Central memory CD4-positive, alpha-beta T cell (primary cell): ENCODE measurements at regions not wholly inside any gene's neighbourhood (a gene's known extent, or its start where the extent isn't known, plus 50 kb on each side); places are given as distances from the start of the nearest gene placed in this dataset.

ENCODE experiments used
- DNase-seq: peaks from one replicate; pipeline ENCODE4 v3.0.0; 2022

DNA sequence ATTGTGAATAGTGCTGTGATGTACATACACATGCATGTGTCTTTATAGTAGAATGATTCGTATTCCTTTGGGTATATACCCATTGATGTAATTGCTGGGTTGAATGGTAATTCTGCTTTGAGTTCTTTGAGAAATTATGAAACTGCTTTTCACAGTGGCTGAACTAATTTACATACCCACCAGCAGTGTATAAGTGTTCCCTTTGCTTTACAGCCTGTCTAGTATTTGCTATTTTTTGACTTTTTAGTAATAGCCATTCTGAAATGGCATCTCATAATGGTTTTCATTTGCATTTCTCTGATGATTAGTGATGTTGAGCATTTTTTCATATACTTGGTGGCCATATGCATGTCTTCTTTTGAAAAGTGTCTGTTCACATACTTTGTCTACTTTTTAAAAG, 54.5 kb upstream of the FAM78B start:
- no peak for DNase-seq

DNA sequence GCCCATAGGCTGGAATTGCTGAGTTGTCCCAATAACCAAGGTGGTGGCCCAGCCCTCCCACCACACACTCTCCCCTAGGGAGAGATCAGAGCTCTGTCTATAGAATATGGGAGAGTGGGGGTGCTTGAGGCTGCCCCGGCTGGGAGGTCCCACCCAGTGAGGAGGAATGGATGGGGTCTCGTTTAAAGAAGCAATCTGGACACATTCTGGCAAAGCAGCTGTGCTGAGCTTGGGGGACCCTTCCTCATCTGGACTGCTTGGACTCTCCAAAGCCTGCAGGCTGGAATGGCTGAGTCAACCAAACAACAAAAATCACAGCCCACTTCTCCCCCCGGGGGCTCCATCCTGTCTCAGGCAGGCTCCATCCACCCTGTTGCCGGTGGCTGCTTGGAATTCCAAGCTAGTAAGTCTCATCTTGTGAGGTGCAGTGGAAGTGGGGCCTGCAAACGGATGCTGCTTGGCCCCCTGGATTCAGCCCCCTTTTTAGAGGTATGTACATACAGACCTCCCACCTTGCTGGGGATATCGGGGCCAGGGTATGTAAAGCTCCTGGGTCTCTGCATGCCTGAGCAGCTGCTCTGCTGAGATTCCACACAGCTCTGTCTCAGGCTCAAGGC, 67.1 kb upstream of the FAM78B start:
- no peak for DNase-seq

DNA sequence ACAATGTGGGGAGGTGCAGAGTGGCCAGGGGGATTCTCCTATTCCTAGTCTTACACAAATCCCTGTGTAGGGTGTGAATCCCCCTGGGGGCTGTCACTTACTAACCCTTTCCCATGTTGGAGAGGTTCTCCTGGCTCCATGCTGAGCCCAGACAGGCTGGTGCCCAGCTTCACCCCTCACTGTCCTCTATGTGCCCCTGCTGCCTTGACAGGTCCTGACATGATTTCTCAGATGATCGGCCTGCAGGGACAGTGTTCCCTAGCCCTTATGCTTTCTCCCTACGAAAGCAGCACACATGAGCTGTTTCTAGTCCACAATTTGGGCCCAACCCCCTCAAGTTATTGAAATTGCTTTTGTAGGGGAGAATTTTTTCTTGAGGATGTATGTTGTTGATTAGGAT, 68.9 kb upstream of the FAM78B start:
- no peak for DNase-seq

DNA sequence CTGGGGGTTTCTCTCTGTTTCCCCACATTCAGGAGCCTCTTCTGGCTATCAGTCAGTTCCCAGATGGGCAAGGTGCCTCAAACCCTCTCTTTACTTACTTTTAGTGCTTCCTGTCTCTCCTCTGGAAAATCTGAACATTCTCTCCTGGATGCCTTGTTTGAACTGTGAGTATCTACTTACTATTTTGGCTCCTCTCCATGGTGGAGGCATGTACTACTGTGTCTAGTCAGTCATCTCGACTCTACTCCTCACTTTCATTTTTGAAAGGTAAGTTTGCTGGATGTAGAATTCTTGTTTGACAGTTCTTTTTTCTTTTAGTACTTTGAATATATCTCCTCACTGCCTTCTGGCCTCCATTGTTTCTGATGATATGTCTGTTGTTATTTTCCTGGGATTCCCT, 70.9 kb upstream of the FAM78B start:
- no peak for DNase-seq

DNA sequence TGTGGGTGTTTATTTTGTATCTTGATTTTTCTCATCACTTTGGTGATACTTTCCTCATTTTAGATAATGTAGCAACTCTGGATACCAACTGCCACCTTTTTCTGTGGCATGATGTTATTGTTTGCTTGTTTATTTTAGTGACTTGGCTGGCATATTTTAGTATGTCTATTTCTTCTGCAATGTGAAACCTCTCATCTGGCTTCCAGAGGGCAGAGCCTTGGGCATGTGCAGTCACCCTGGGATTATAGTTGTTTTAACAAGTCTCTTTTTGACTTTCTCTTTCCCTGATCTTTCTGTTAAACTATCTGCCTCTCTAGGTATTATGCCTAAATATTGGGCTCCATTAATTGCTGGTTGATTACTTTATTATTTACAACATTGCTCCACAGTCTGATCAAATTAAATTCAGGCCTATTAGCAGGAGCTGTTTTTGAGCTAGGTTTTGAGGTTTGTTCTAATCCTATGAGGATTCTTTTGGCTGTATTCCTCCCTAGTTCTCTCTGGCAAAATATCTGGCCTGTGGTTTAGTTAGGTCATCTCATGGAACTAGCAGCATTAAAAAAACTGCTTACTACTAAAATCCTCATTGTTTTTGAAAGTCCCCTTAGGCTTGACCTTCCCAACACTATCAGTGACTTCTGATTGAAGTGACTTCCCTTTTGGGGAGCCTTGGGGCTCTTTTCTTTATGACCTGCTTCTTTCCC, 86.4 kb upstream of the FAM78B start:
- no peak for DNase-seq

DNA sequence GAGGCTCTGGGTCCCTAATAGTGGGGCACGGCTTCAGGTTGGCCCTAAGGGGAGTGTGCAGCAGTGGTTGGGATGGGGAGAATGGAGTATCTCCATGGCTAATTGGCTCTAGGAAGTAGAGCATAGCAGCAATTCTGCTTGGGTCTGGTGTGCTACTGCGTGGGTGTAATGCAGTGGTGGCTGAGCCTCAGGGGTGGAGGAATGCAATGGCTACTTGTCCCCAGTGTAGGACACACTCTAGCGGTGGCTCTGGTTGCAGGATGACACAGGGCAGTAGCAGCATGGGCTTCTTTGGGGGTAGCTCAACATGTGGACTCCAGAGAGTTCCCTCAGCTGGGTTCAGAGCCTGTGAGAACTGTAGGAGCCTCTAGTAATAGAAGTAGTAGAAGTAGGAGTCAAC, 91.2 kb upstream of the FAM78B start:
- DNase-seq, result no peak

DNA sequence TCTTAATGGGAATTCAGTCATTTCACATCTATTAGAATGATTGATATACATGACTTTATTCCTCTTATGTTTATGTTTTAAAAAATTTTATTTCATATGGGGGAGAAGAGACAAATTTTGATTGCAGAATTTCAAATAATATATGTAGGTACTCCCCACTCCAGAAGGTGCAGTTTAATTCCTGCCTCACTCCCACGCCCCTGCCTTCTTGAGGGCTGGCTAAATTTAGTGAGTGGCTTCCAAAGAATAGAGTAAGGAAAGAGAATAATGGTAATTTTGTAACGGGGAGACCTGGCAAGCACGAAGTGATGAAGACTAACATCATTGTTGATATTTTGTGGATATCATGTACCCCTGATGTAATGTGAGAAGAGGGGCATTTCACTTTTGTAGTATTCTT, 94.7 kb upstream of the FAM78B start:
- no peak for DNase-seq

DNA sequence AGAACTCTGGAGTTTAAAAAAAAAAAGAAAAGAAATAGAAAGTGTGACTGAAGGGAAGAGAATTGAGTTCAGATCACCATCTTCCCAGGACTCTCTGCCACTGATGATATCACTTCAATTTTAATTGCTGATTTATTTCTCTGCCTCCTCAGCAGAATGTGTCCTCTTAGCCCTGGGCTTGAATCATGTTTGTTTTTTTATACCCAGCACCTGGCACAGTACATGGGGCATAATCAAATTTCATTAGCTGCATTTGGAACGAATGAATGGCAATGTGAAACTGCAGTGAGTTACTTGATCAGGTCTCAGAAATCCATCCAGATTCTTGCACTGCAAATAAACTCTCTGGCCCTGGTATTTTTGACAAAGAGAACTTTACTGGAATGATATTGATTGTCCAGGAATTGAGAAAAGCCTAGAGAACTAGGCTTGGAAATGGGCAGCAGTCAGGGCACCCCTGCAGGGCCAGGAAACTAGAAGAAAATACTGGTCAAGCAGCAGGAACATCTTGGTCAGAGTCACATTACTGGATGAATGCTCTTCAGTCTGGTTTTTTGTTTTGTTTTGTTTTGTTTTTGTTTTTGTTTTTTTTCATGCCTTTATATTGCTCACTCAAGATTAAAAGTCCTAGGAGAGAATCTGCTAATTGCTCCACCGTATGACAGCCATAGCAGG, 103.8 kb upstream of the FAM78B start:
- no peak for DNase-seq

DNA sequence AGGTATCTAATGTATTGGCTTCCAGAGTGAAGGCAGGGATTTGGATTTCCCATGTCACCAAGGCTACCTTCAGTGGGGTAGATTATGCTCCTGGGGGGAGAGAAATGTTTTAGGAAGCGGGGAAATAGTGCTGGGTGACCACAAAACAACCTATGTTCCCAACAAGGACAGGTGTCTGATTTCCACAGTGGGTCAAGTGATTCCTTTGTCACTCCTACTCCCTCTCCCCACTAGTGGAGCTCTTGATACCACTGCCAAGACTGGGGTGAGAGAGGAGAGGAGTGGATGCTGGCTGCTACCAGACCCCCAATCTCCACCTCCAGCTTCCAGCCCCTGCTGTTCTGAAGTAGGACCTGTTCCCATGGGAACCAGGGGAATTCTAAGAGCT, 104.3 kb upstream of the FAM78B start:
- no peak for DNase-seq

DNA sequence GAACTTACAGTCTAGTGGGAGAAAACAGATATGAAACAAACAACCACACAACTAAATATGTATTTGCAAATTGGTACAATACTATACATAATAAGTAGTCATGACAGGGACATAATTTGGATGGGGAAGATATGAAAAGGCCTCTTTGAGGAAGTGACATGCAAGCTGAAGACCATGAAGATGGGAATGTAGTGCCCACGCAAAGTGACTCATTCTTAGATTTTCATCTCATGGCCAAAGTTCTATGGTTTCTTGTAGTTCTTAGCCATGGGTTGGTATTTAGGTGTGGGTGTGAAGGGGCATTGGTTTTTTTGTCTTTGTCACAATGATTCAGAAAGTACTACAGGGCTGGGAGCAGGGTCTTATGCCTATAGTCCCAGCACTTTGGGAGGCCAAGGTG, 105.4 kb upstream of the FAM78B start:
- no peak for DNase-seq

DNA sequence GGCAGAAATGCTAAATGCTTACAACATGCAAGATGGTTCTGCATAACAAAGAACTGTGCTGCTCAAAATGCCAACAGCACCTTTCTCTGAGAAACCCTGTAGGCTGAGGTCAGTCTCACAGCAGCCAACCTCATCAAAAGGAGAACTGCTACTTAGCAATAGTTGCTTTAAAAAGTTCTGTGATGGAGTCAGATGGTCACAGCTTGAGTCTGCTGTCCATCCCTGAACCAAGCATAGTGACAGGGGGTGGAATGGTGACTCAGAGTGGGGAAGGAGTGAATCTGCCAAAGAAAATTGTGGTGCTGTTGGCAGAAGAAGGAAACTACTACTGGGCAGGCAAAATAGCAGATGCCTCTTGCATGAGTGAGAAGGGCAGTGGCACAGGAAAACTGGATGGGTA, 106.0 kb upstream of the FAM78B start:
- DNase-seq, result no peak

DNA sequence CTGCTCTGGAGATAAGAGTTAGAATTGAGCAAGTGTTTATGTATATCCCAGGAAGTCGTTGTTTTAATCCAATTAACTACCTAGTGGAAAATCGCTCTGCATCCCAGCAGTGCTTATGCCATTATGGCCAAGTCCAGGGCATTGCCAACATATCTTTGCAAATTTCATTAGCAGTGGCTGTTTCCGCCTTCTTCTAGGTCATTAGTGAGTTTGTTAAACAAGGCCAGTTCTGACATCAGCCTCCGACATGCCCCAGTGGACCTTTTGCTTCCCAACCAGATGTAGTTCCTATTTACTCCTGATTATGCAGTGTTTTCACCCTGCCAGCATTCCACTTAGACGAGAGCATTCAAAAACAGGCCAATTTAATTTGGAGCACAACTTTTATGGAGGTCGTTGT, 106.8 kb upstream of the FAM78B start:
- no peak for DNase-seq

DNA sequence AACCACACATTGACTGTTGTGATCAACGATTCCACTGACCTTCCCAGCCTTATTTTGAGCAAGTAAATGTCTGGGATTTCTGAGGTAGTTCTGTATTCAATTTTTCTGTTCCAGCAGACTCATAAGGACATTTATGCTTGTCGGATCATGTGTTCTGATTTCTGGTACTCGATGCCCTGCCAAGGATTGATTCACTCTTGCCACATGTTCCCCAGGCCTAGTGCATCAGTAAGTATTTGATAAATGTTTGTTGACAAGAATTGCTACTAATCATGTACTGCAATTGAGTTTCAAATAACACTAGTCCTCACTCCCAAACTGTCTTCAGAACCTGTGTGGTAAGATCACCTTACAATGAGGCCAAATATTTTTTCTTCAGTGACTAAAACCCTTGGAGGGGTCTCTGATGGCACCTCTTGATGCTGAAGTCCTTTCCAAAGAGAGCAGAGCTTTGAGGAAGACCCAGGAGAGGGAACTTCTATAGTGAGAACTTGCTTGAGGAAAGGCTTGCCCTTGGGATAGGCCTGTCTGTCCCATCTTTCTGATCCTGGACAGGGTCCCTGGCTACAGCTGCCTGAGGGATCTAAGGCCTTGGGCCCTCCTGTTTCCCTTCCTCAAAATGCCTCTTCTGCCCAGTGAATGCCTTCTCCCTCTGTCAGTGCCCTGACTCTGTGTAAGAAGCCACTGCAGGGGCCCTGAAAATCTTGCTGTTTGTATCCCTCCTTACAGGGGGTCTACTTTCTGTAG, 115.8 kb upstream of the FAM78B start:
- no peak for DNase-seq

DNA sequence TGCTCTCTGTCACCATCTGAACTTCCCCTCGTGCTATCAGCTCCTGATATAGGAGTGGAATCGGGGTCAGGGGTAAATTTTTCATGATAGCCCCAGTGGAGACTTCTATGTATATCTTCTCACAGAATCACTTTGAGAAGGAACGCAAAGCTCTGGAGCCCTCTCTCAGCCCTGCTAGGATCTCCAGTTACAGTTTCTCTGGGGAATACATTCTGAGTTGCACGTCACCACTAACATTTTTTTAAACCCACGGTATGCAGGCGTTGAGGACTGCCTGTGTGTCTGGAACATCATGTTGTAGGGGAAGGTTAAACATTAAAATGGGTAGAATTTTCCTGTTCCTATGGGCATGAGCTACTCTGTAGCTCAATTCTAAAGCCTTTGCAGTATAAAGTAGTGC, 116.4 kb upstream of the FAM78B start:
- DNase-seq, result no peak

DNA sequence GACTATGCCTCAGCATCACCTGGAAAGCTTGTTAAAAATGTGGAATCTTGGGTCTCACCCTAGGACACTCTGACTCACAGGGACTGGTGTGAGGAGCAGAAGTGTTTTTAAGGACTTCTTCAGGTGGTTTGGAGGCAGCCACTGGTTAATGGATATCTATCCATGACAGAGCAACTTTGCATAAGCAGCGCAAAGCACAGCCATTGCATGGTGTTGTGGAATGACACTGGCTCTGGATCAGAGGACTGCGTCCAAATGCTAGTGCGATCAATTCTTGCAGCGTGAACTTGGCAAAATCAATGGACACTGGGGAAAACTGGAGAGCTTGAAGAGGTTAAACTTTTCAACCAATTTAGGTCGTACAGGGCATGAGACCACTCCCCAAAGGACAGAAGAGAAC, 116.8 kb upstream of the FAM78B start:
- no peak for DNase-seq

DNA sequence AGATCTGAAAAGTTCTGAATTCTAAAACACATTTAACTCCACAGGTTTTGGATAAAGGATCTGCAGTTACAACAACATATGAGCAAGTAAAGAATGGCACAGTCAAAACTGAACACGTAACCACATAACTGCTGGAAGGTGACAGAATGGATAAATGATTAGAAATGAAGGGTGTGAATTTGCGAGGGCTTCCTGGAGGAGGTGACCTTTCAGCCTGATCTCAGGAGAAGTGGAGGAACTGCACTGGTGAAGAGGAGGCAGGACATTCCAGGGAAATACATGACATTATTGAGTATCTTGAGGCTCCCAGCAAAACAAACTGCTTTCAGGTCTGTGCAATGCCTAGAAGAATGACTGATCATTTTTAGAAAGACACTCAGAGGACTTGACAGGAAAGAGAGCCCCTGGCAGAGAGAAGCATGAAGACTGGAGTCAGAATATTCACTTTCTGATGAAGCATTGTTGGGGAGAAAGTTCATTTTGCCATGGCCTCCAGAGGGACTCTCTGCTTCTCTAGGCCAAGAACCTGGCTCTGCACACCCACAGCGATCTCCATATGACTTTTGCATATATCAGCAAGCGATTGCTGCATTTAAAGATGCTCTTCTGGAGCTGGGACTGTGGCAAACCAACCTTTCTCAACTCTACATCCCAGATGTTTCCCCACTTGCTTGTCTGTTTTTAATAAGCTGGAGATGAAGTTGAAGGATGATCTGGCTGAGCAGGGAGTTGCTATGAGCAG, 122.7 kb upstream of the FAM78B start:
- no peak for DNase-seq

DNA sequence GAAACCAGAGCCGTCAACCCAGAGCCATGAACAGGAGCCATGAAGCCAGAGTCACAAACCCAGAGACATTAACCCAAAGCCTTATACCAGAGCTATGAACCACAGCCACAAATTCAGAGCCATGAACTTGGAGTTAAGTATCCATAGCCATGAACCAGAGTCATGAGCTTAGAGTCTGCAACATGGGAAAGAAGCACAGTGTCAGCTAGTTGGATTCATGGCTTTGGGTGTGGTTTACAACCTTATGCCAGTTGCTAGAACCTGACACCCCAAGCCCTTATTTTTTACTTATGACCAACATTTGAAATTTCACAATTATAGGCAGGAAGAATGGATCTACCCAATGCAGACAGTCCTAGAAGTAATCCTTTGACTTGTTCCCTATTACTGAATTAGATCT, 128.9 kb upstream of the FAM78B start:
- DNase-seq, result no peak

DNA sequence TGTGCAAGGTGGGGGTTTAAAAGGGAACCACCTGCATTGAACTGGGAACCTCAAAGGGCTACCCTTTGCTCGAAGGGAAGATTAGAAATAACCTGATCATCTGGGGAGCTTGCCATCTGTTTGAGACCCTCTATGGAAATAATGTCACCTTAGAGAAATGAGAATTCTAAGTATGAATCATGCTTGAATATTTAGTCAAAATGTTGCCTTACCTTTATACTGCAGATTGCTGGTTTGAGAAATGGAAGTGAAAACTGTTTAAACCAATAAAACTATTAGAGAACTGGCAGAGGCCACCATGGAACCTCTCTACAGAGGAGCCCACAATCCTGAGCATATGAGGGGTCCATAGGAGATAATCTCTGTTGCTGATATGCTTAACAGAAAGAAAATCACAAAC, 131.2 kb upstream of the FAM78B start:
- DNase-seq, result no peak

DNA sequence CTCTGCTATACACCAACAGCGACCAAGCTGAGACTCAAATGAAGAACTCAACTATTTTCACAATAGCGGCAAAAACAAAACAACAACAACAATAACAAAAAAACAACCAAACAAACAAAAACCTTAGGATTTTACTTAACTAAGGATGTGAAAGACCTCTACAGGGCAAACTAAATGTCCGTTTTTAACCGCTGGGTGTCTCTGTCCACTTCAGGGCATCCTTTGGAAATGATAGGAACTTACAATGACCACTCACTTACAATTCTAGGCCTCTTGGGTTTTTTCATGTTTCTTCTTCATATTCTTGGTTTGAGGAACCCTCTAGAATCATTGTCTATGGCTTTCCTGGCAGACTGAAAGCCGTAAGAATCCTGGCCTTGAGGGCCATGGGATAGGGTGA, 134.0 kb upstream of the FAM78B start:
- DNase-seq, result no peak

DNA sequence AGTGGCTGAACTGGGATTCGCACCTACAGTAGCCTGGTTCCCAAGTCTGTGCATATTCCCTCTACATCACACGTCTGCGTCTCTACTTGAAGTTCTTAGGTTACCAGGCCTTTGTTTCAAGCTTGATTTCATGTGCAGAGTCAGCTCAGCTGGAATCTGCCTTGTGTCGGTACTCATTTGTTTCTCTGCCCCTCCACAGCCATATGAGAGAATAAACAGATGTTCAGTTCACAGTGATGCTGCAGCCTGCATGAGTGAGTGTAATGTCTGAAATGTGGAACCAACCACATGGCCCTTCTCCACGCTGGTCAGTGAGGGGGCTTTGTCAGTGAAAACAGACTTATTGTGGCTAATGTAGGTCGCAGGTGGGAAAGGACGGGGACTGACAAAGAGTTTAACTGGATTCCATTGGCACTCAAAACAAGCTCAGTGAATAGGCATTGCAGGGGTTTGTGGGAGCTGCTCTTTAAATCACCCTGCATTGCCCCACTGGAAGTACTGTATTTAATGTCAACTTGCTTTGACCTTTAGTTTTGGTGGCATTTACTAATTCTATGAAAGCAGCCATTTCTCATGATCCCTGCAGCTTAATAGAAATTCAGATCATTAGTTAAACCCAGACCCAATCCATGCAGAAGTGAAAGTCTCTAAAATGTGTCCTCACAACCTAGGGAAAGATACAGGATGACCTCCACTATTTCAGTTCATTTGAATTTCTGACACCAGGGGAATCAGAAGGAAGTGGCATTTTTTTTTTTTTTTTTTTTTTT, 136.4 kb upstream of the FAM78B start:
- DNase-seq, result no peak

DNA sequence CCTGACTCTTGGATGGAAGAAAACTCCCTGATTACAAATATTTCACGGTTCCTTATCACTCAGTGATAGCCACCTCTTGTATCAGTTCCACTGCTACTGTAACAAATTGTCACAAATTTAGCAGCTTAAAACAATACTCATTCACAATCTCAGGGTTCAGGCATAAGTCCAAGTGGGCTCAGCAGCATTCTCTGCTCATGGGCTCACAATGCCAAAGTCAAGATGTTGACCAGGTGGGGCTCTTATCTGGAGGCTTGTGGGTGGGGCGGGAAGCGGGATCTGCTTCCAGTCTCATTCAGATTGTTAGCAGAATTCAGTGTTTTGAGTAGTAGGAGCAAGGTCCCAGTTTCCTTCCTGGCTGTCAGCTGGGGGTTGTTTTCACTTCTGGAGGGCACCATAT, 137.3 kb upstream of the FAM78B start:
- no peak for DNase-seq

DNA sequence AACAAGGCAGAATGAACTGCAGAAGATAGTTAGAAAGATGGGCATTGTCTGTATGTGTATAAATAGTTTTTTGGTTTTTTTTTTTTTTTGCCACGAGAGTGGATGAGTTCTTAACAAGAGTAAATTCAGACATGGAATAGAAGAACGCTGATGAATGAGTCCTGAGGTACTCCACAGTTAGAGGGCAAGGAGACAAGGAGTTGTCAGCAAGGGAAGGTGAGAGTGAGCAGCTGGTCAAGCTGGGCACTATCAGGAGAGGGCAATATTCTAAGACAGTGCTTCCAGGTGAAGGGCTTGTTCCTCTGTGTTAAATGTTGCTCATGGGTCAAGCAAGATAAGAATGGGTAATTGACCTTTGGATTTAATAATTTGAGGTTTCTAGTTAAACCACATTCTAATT, 138.6 kb upstream of the FAM78B start:
- no peak for DNase-seq
